OCI-LY7 (cell line): ENCODE measurements at regions not wholly inside any gene's neighbourhood (a gene's known extent, or its start where the extent isn't known, plus 50 kb on each side); places are given as distances from the start of the nearest gene placed in this dataset.

Experiments
- EZH2phosphoT487 ChIP-seq: fragments of 200-600 bp; sonication (generic); IDR thresholded peaks from 2 replicates; pipeline ENCODE4 v1.6.1; 2018; ENCODE audit warnings: low read depth, borderline replicate concordance, mild to moderate bottlenecking, mixed run types, antibody characterized with exemption, low read length, moderate library complexity, mixed read lengths
- TF ChIP-seq, protein P1 (sequence below): fragments of 200-600 bp; sonication (generic); conservative IDR thresholded peaks from 2 replicates; pipeline ENCODE4 v1.5.1; 2014; ENCODE audit warnings: mild to moderate bottlenecking, antibody characterized with exemption, low read length, moderate library complexity, mixed read lengths

DNA sequence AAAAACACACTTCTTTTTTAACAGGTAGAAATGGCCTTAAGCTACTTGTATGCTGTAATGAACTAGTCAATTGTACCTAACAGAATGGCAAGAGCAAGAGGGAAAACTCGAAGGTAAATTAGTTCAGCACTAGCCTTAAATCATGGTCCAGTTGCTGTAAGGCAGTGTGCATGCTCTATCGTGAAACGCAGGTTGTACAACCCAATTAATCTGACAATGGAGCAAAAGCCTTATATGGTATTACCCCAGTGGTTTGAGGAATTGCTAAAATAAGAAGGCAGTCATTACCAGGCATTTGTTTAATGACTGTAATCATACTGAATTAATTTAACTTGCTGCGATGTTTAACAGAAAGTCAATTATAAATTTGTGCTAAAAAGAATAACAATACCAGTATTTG, 69.3 kb upstream of the SOX4 start:
- TF ChIP-seq, protein P1, sequence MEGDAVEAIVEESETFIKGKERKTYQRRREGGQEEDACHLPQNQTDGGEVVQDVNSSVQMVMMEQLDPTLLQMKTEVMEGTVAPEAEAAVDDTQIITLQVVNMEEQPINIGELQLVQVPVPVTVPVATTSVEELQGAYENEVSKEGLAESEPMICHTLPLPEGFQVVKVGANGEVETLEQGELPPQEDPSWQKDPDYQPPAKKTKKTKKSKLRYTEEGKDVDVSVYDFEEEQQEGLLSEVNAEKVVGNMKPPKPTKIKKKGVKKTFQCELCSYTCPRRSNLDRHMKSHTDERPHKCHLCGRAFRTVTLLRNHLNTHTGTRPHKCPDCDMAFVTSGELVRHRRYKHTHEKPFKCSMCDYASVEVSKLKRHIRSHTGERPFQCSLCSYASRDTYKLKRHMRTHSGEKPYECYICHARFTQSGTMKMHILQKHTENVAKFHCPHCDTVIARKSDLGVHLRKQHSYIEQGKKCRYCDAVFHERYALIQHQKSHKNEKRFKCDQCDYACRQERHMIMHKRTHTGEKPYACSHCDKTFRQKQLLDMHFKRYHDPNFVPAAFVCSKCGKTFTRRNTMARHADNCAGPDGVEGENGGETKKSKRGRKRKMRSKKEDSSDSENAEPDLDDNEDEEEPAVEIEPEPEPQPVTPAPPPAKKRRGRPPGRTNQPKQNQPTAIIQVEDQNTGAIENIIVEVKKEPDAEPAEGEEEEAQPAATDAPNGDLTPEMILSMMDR, result no peak
- TF ChIP-seq EZH2phosphoT487, result no peak
